ENCODE measurements at regions not wholly inside any gene's neighbourhood (a gene's known extent, or its start where the extent isn't known, plus 50 kb on each side); places are given as distances from the start of the nearest gene placed in this dataset.

DNA sequence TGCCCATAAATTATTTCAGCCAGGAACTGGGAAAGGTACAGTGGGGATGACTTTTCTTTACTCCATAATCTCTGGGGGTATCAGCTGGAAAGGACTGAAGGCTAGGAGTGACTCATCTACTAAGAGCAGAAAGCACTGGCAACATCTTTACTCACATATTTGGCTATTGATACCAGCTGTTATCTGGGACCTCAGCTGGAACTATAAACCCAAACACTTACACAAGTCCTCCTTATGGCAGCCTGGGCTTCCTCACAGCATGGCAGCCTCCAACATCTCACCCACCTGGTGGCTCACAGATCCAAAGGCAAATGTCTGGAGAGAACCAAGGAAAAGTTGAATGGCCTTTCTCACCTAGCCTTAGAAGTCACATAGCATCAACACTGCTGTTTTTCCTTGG is 379.0 kb upstream of the RND3 start:
- TF ChIP-seq, protein P1, sequence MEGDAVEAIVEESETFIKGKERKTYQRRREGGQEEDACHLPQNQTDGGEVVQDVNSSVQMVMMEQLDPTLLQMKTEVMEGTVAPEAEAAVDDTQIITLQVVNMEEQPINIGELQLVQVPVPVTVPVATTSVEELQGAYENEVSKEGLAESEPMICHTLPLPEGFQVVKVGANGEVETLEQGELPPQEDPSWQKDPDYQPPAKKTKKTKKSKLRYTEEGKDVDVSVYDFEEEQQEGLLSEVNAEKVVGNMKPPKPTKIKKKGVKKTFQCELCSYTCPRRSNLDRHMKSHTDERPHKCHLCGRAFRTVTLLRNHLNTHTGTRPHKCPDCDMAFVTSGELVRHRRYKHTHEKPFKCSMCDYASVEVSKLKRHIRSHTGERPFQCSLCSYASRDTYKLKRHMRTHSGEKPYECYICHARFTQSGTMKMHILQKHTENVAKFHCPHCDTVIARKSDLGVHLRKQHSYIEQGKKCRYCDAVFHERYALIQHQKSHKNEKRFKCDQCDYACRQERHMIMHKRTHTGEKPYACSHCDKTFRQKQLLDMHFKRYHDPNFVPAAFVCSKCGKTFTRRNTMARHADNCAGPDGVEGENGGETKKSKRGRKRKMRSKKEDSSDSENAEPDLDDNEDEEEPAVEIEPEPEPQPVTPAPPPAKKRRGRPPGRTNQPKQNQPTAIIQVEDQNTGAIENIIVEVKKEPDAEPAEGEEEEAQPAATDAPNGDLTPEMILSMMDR (IDR thresholded peaks at IDR 0.05), result no peak
- TF ChIP-seq POLR2A (IDR thresholded peaks at IDR 0.05), result no peak
